ENCODE measurements at regions not wholly inside any gene's neighbourhood (a gene's known extent, or its start where the extent isn't known, plus 50 kb on each side); places are given as distances from the start of the nearest gene placed in this dataset.

DNA sequence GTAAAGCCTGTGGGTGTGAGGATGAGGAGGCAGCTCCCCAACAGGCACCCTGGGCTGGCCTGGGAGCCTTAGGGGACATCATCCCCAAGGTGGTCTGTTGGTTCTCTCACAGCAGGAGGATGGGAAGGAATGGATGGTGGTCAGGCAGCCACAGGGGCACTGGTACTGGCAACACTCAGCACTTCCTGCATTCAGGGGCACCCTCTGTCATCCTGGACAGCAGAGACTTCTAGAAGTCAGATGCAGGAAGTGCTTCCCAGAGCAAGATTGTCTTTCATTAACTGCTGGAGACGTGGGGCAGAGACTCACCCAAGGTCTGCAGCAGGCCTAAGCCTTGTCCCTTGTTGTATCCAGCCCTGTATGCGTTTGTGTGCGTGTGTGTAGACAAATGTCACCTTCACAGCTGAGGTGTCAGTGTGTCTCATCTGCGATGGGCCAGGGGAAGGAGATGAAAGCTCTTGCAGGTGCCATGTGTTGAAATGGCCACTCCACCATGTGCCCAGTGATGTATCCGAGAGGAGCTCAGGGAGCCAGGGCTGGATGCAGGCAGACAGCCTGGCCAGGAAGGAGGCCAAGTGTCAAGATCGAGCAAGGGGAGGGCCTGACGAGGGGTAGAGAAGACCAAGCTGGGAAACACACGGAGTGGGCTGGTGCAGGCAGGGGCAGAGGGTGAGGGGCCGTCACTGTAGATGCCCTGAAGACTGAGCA, 85.1 kb downstream of the PITPNM2 start:
- TF ChIP-seq, protein P1, sequence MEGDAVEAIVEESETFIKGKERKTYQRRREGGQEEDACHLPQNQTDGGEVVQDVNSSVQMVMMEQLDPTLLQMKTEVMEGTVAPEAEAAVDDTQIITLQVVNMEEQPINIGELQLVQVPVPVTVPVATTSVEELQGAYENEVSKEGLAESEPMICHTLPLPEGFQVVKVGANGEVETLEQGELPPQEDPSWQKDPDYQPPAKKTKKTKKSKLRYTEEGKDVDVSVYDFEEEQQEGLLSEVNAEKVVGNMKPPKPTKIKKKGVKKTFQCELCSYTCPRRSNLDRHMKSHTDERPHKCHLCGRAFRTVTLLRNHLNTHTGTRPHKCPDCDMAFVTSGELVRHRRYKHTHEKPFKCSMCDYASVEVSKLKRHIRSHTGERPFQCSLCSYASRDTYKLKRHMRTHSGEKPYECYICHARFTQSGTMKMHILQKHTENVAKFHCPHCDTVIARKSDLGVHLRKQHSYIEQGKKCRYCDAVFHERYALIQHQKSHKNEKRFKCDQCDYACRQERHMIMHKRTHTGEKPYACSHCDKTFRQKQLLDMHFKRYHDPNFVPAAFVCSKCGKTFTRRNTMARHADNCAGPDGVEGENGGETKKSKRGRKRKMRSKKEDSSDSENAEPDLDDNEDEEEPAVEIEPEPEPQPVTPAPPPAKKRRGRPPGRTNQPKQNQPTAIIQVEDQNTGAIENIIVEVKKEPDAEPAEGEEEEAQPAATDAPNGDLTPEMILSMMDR (conservative IDR thresholded peaks at IDR 0.05): no peak
- TF ChIP-seq ZFX (IDR thresholded peaks at IDR 0.05): no peak

All from C4-2B (cell line).